ENCODE measurements at regions not wholly inside any gene's neighbourhood (a gene's known extent, or its start where the extent isn't known, plus 50 kb on each side); places are given as distances from the start of the nearest gene placed in this dataset.

- Histone ChIP-seq H4K20me1 (ENCODE audit: control insufficient read depth, extremely low read depth, insufficient read depth, low read length) (no peaks in the 10 kb centered on the region), H3K79me2 (ENCODE audit: control insufficient read depth, insufficient read depth, low read length) (no peaks in the 10 kb centered on the region), H3K27ac (ENCODE audit: insufficient read depth, low read length) (no peak overlapping the region), H2AFZ (ENCODE audit: low read length) (no peak overlapping the region), H3K4me3 (replicated peaks in 1 of 4; ENCODE audit: control extremely low read depth in 1 of 4, insufficient read depth in 1 of 4, low read depth in 3 of 4, low read length in 4 of 4) (no peak overlapping the region), H3K9ac (ENCODE audit: insufficient read depth, low read length) (no peak overlapping the region), H3K27me3 (ENCODE audit: control insufficient read depth, insufficient read depth, low read length) (no peaks in the 10 kb centered on the region), H3K4me1 (ENCODE audit: control insufficient read depth, extremely low read depth, insufficient read depth, low read length) (no peaks in the 10 kb centered on the region), H3K36me3 (ENCODE audit: control insufficient read depth, insufficient read depth, low read length) (no peaks in the 10 kb centered on the region), H3K9me3 (ENCODE audit: control insufficient read depth, insufficient read depth, low read depth, low read length) (no peaks in the 10 kb centered on the region), H3K4me2 (ENCODE audit: extremely low read depth, insufficient read depth, low read length) (no peak overlapping the region)
- no peak for DNase-seq (ENCODE audit: low read depth in 2 of 2)
- TF ChIP-seq CTCF (conservative IDR thresholded peaks at IDR 0.05 in 1 of 2, IDR thresholded peaks at IDR 0.05 in 1 of 2; ENCODE audit: low read depth in 1 of 2, low read length in 2 of 2) (no peak), EZH2 (IDR thresholded peaks at IDR 0.05; ENCODE audit: low read length, missing control alignments) (no peak)
Measured at GRCh38 chr16:5769513-5769912, 671.9 kb upstream of the EEF2KMT start.

- Histone ChIP-seq H3K27ac (ENCODE audit: insufficient read depth, low read length) (no peak overlapping the region), H3K36me3 (ENCODE audit: control insufficient read depth, insufficient read depth, low read length) (no peaks in the 10 kb centered on the region), H3K4me3 (replicated peaks in 1 of 4; ENCODE audit: control extremely low read depth in 1 of 4, insufficient read depth in 1 of 4, low read depth in 3 of 4, low read length in 4 of 4) (no peak overlapping the region), H3K4me1 (ENCODE audit: control insufficient read depth, extremely low read depth, insufficient read depth, low read length) (no peaks in the 10 kb centered on the region), H3K27me3 (ENCODE audit: control insufficient read depth, insufficient read depth, low read length) (no peaks in the 10 kb centered on the region), H3K79me2 (ENCODE audit: control insufficient read depth, insufficient read depth, low read length) (no peaks in the 10 kb centered on the region), H4K20me1 (ENCODE audit: control insufficient read depth, extremely low read depth, insufficient read depth, low read length) (no peaks in the 10 kb centered on the region), H3K9ac (ENCODE audit: insufficient read depth, low read length) (no peak overlapping the region), H3K4me2 (ENCODE audit: extremely low read depth, insufficient read depth, low read length) (no peak overlapping the region), H3K9me3 (ENCODE audit: control insufficient read depth, insufficient read depth, low read depth, low read length) (no peaks in the 10 kb centered on the region), H2AFZ (ENCODE audit: low read length) (no peak overlapping the region)
- no peak for TF ChIP-seq EZH2 (IDR thresholded peaks at IDR 0.05; ENCODE audit: low read length, missing control alignments)
- no peak for TF ChIP-seq CTCF (conservative IDR thresholded peaks at IDR 0.05 in 1 of 2, IDR thresholded peaks at IDR 0.05 in 1 of 2; ENCODE audit: low read depth in 1 of 2, low read length in 2 of 2)
- no peak for DNase-seq (ENCODE audit: low read depth in 2 of 2)
Measured at GRCh38 chr16:5768445-5768844, 670.9 kb upstream of the EEF2KMT start.

- TF ChIP-seq EZH2 (IDR thresholded peaks at IDR 0.05; ENCODE audit: low read length, missing control alignments) (no peak), CTCF (conservative IDR thresholded peaks at IDR 0.05 in 1 of 2, IDR thresholded peaks at IDR 0.05 in 1 of 2; ENCODE audit: low read depth in 1 of 2, low read length in 2 of 2) (no peak)
- no peaks in the 10 kb centered on the region for H3K27me3 ChIP-seq (ENCODE audit: control insufficient read depth, insufficient read depth, low read length)
- no peaks in the 10 kb centered on the region for H3K79me2 ChIP-seq (ENCODE audit: control insufficient read depth, insufficient read depth, low read length)
- no peak overlapping the region for H2AFZ ChIP-seq (ENCODE audit: low read length)
- H3K4me3 ChIP-seq (replicated peaks in 1 of 4; ENCODE audit: control extremely low read depth in 1 of 4, insufficient read depth in 1 of 4, low read depth in 3 of 4, low read length in 4 of 4) = no peak overlapping the region
- H4K20me1 ChIP-seq (ENCODE audit: control insufficient read depth, extremely low read depth, insufficient read depth, low read length) = no peaks in the 10 kb centered on the region
- H3K27ac ChIP-seq (ENCODE audit: insufficient read depth, low read length) = no peak overlapping the region
- H3K4me1 ChIP-seq (ENCODE audit: control insufficient read depth, extremely low read depth, insufficient read depth, low read length) = no peaks in the 10 kb centered on the region
- no peak overlapping the region for H3K4me2 ChIP-seq (ENCODE audit: extremely low read depth, insufficient read depth, low read length)
- no peak for DNase-seq (ENCODE audit: low read depth in 2 of 2)
- H3K9me3 ChIP-seq (ENCODE audit: control insufficient read depth, insufficient read depth, low read depth, low read length) = no peaks in the 10 kb centered on the region
- no peaks in the 10 kb centered on the region for H3K36me3 ChIP-seq (ENCODE audit: control insufficient read depth, insufficient read depth, low read length)
- no peak overlapping the region for H3K9ac ChIP-seq (ENCODE audit: insufficient read depth, low read length)
Measured at GRCh38 chr16:5763176-5763575, 665.6 kb upstream of the EEF2KMT start.

All from fibroblast of lung (primary cell).